IPS-20b (cell line): ENCODE measurements at regions not wholly inside any gene's neighbourhood (a gene's known extent, or its start where the extent isn't known, plus 50 kb on each side); places are given as distances from the start of the nearest gene placed in this dataset.

ENCODE experiments used
- H3K27ac ChIP-seq: one replicate; pipeline ENCODE4 v1.5.1; 2013; ENCODE audit warnings: low read length
- H3K27me3 ChIP-seq: 2 replicates; pipeline ENCODE4 v1.6.1; 2013; ENCODE audit warnings: mild to moderate bottlenecking, low read length, inconsistent platforms; ENCODE audit not compliant: insufficient read depth
- H3K36me3 ChIP-seq: 2 replicates; pipeline ENCODE4 v1.6.1; 2013; ENCODE audit warnings: low read depth, mild to moderate bottlenecking, inconsistent platforms, low read length, moderate library complexity; ENCODE audit not compliant: insufficient read depth
- H3K4me1 ChIP-seq: 2 replicates; pipeline ENCODE4 v1.6.1; 2013; ENCODE audit warnings: mild to moderate bottlenecking, control low read depth, inconsistent platforms, low read length, moderate library complexity; ENCODE audit not compliant: insufficient read depth
- H3K4me3 ChIP-seq: 2 replicates; pipeline ENCODE4 v1.5.1; 2013; ENCODE audit warnings: mild to moderate bottlenecking, low read length, inconsistent platforms
- H3K9ac ChIP-seq: 2 replicates; pipeline ENCODE4 v1.6.1; 2013; ENCODE audit warnings: low read depth, mild to moderate bottlenecking, inconsistent platforms, low read length, moderate library complexity
- H3K9me3 ChIP-seq: 2 replicates; pipeline ENCODE4 v1.6.1; 2013; ENCODE audit warnings: mild to moderate bottlenecking, low read depth, low read length, inconsistent platforms; ENCODE audit not compliant: insufficient read depth

DNA sequence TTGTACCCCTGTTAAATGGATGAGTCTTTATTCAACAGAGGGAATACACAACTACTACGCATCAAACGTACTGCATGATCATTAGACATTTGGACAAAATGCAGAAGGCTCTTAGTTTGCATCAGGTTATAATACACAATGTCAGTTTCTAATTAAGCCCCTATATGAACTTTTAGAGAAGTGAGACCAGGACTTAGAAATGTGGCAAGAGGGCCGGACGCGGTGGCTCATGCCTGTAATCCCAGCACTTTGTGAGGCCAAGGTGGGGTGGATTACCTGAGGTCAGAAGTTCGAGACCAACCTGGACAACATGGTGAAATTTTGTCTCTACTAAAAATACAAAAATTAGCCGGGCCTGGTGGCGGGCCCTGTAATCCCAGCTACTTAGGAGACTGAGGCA lies 76.3 kb upstream of the MGMT start:
- Histone ChIP-seq H3K27ac (no peak overlapping the region), H3K9ac (no peak overlapping the region), H3K27me3 (no peaks in the 10 kb centered on the region), H3K4me1 (no peaks in the 10 kb centered on the region), H3K9me3 (no peaks in the 10 kb centered on the region), H3K4me3 (no peak overlapping the region), H3K36me3 (no peaks in the 10 kb centered on the region)

DNA sequence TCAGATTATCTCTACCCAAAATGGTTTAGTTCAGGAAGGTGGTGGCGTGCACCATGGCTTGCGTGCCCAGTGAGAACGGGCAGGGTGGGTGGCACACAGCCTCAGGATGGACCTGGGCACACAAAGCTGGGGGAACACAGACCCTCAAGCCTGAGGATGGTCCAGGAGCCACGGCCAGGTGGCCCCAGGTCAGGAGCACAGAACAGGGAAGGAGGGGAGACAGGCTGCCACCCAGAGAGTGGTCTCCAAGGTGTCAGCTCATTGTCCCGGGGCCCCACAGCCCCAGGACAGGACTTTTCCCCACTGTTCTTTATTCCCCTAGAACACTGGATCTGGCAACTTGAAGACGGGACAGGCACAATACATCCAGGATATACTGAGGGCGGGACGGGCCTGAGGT lies 75.6 kb upstream of the MGMT start:
- no peak overlapping the region for H3K9ac ChIP-seq
- H3K27ac ChIP-seq: no peak overlapping the region
- H3K4me3 ChIP-seq: no peak overlapping the region
- H3K27me3 ChIP-seq: no peaks in the 10 kb centered on the region
- H3K4me1 ChIP-seq: no peaks in the 10 kb centered on the region
- no peaks in the 10 kb centered on the region for H3K9me3 ChIP-seq
- H3K36me3 ChIP-seq: no peaks in the 10 kb centered on the region

DNA sequence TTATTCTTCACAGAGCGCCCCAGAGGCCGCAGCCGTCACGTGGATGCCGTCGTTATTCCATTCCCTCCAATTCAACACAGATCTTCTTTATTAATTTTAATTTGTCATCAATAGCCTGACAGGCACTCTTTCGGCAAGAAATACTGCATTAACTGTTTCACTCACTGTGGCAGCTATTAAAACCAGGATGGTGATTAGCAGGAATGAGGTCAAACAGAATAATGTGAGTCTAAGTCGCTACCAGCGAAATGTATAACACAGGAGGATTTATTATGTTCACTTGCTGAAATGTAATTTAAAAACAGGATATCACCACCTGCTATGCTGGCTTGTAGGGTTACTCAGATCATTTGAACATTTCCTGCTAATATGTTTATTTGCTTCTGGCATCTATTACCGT lies 74.2 kb upstream of the MGMT start:
- no peak overlapping the region for H3K4me3 ChIP-seq
- no peaks in the 10 kb centered on the region for H3K27me3 ChIP-seq
- H3K9ac ChIP-seq: no peak overlapping the region
- no peak overlapping the region for H3K27ac ChIP-seq
- H3K4me1 ChIP-seq: no peaks in the 10 kb centered on the region
- no peaks in the 10 kb centered on the region for H3K9me3 ChIP-seq
- H3K36me3 ChIP-seq: no peaks in the 10 kb centered on the region

DNA sequence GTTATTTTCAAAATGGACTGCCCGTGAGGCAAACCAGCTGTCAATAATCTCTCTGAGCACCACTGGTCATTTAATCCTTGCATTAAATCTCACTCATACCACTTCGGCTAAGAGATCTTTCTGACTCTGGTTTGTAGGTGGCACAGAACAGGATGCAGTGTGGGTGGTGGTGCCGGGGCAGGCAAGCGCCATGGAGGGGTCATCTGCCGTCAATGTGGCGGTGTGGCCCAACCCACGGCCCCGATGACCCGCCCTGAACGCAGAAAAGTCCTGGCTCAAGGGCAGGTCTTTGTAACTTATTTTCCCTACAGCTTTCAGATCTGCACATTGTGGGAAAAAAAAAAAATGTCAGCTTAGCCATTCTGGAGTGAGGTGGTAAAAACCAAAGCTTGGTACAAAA lies 73.2 kb upstream of the MGMT start:
- no peaks in the 10 kb centered on the region for H3K9me3 ChIP-seq
- H3K27ac ChIP-seq: no peak overlapping the region
- H3K36me3 ChIP-seq: no peaks in the 10 kb centered on the region
- H3K9ac ChIP-seq: no peak overlapping the region
- H3K27me3 ChIP-seq: no peaks in the 10 kb centered on the region
- no peak overlapping the region for H3K4me3 ChIP-seq
- H3K4me1 ChIP-seq: no peaks in the 10 kb centered on the region

GRCh38 chr10:129394518-129395328 lies 72.3 kb upstream of the MGMT start:
- H3K4me1 ChIP-seq: no peaks in the 10 kb centered on the region
- no peaks in the 10 kb centered on the region for H3K36me3 ChIP-seq
- H3K27me3 ChIP-seq: no peaks in the 10 kb centered on the region
- no peaks in the 10 kb centered on the region for H3K9me3 ChIP-seq
- H3K27ac ChIP-seq: no peak overlapping the region
- no peak overlapping the region; the same call in 1 of the 2 replicates for H3K4me3 ChIP-seq
- no peak overlapping the region for H3K9ac ChIP-seq

DNA sequence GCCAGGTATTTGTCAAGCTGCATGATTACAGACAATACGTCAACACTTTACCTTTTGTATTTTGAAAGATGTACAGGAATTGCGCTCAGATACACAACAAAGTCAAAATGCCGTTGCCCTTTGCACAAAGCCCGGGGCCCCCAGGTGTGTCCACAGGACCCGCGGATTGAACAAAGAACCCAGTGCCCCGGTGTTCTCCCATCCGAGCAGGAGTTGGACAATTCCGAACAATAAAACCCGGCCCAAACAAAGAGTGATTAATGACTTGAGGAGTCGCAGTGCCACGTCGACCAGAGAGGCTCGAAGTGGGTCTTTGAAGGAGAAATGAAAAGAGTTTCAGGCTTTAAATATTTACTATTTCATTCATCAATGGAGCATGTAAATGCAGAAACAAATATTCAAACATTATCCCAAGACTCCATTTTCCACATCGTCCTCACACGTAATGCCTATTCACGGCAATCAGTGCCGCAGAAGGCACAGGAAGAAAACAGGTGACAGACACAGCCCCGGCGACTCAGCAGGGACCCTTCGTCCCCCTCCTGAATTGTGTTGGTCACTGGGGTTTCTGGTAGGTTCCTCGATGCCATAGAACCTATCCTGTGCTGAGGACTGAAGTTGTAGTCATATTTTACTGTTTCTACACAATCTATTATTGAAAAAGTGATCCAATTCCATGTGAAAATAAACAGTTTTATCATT lies 70.9 kb upstream of the MGMT start:
- H3K36me3 ChIP-seq: no peaks in the 10 kb centered on the region
- no peaks in the 10 kb centered on the region for H3K9me3 ChIP-seq
- no peaks in the 10 kb centered on the region for H3K27me3 ChIP-seq
- no peak overlapping the region for H3K9ac ChIP-seq
- no peak overlapping the region for H3K27ac ChIP-seq
- no peak overlapping the region for H3K4me3 ChIP-seq
- H3K4me1 ChIP-seq: no peaks in the 10 kb centered on the region

- Histone ChIP-seq H3K27me3 (no peaks in the 10 kb centered on the region), H3K27ac (no peak overlapping the region), H3K9me3 (no peaks in the 10 kb centered on the region), H3K4me1 (no peaks in the 10 kb centered on the region), H3K36me3 (no peaks in the 10 kb centered on the region), H3K4me3 (no peak overlapping the region), H3K9ac (no peak overlapping the region)
Measured at GRCh38 chr10:129397198-129397974, 69.7 kb upstream of the MGMT start.

DNA sequence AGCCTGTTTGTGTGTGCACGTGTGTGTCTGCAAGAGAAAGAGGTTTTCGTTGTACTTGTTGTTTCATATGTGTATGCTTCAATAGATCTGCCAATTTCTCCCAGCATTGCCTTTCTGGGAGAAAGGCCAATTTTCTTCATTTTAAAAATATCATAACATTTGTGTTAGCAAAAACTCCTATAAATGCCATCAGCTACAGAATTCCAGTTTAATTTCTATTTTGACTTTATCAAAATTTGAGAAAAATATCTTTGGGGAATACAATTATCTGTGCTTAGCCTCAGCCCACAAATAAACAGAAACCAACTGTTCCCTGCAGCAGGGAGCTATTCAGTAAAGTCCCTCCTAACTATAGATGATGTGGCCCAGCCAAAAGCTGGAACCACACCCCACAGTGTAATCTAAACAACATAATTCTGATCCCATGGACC lies 68.3 kb upstream of the MGMT start:
- no peaks in the 10 kb centered on the region for H3K4me1 ChIP-seq
- H3K4me3 ChIP-seq: no peak overlapping the region
- no peaks in the 10 kb centered on the region for H3K27me3 ChIP-seq
- H3K9ac ChIP-seq: no peak overlapping the region
- H3K36me3 ChIP-seq: no peaks in the 10 kb centered on the region
- H3K27ac ChIP-seq: no peak overlapping the region
- H3K9me3 ChIP-seq: no peaks in the 10 kb centered on the region

DNA sequence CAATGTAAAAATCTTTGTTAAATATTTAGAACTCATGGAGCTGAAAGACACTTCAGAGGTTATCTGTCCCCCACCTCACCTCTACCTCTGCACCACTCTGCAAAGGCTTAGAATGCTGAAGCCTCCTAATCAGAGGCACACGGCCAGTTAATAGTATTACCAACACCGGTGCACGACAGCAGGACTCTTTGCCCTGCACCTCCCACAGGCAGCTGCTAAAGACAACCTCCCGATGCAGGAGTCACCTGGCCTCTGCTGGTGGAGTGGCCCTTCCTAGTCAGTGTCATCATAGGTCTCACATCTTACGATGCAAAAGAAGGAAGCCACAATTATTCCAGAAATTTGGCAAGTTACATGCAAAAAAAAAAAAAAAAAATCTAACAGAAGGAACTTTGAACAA lies 66.6 kb upstream of the MGMT start:
- Histone ChIP-seq H3K9ac (no peak overlapping the region), H3K27ac (no peak overlapping the region), H3K27me3 (no peaks in the 10 kb centered on the region), H3K36me3 (no peaks in the 10 kb centered on the region), H3K4me1 (no peaks in the 10 kb centered on the region), H3K4me3 (no peak overlapping the region), H3K9me3 (no peaks in the 10 kb centered on the region)

DNA sequence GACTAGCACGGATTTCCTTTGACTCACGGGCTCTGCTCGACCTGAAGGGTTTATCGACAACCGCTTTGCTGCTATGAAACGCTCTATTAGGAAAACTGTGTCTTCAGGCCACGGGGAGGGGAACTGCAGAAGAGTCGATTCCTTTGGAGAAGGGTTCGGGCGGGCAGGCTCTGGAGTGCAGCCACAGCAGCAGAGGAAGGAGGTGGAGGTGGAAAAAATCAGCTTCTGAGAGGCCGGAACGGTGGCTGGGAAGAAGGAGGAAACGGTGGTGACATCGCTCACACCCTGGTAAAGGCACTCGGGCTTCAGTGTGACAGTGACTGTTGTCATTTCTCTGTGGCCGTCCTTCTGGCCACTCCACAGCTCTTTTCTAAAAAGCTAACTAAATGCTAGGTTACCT lies 64.6 kb upstream of the MGMT start:
- H3K27me3 ChIP-seq: no peaks in the 10 kb centered on the region
- no peaks in the 10 kb centered on the region for H3K36me3 ChIP-seq
- no peak overlapping the region for H3K27ac ChIP-seq
- H3K4me3 ChIP-seq: no peak overlapping the region
- H3K9me3 ChIP-seq: no peaks in the 10 kb centered on the region
- no peaks in the 10 kb centered on the region for H3K4me1 ChIP-seq
- no peak overlapping the region for H3K9ac ChIP-seq

DNA sequence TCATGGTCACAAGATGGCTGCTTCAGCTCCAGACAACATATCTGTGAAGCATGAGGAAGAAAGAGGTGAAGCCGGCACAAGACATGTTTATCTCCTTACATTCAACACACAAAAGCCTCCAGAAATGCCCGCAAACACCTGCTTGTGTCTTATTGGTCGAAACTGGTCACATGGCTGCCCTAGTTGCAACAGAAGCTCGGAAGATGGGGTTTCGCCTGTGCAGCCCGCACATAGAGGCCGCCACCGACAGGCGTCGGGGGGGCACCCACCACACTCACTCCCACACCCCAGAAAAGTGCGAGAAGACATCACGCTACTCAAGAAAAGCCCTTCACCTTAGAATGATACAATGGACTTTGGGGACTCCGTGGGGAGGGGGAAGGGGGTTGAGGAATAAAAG lies 63.0 kb upstream of the MGMT start:
- no peak overlapping the region for H3K27ac ChIP-seq
- H3K9me3 ChIP-seq: no peaks in the 10 kb centered on the region
- H3K27me3 ChIP-seq: no peaks in the 10 kb centered on the region
- no peak overlapping the region for H3K9ac ChIP-seq
- H3K4me3 ChIP-seq: no peak overlapping the region
- H3K36me3 ChIP-seq: no peaks in the 10 kb centered on the region
- H3K4me1 ChIP-seq: no peaks in the 10 kb centered on the region
